Raji (cell line): ENCODE measurements at regions not wholly inside any gene's neighbourhood (a gene's known extent, or its start where the extent isn't known, plus 50 kb on each side); places are given as distances from the start of the nearest gene placed in this dataset.

Experiments used
- POLR2A ChIP-seq: IDR thresholded peaks from 2 replicates; pipeline ENCODE4 v1.6.1; 2011; ENCODE audit warnings: low read depth, low read length, control low read depth; ENCODE audit not compliant: insufficient read depth

DNA sequence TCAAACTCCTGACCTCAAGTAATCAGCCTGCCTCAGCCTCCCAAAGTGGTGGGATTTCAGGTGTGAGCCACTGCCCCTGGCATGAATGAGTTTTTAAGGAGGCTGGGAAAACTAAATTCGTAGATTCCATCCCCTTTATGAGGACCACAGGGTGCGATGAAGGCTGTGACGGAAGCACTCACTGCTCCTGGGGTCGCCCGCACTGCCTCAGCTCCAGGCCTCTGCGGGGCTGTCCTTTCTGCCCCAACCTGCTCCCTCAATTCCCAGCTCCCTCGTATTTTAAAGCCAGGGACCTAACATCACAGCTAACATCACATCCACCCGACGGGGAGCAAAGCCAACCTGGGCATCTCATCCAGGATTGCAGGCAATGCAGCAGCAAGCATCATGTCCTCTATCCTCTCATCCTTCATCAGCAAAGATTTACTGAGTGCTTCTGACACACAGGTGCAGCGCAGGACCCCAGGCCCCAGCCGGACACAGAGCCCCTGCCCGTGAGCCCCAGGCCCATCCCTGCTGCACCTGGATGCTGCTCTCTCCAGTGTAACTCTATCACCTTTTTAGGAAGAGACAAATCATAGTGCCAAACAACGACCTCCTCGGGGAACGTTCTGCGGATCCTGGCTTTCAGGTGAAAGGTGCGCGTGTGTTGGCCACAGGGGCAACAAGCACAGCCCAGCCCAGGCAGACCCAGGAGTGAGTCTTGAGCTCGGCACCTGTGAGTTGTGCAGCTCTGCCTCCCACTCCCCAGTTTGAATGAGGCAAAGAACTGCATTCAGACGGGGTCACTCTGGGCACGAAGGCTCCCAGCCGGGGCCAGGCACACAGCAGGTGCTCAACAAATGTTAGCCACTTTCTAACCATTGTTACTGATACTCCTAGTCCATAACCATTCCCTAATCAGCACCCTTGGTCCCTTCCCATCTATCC lies 134.3 kb downstream of the CRYBB2 start:
- no peak for TF ChIP-seq POLR2A

DNA sequence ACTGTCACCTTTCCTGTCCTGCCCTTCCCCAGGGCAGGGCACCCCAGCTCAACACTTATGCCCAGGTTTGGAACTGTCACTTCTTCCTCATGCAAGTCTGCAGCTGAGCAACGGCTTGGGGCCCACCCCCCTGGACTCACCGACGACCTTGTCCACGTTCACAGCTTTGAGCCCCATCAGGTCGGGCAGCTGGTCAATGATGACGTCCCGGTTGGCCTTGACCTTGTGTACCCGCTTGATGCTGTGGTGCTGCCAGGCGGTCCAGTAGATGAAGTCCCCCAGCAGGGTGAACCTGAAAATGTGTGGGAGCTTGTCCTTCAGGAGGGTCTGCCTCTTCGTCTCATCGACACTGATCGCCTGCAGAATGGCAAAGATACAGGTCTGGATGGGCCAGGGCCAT lies 135.0 kb downstream of the CRYBB2 start:
- TF ChIP-seq POLR2A = no peak

DNA sequence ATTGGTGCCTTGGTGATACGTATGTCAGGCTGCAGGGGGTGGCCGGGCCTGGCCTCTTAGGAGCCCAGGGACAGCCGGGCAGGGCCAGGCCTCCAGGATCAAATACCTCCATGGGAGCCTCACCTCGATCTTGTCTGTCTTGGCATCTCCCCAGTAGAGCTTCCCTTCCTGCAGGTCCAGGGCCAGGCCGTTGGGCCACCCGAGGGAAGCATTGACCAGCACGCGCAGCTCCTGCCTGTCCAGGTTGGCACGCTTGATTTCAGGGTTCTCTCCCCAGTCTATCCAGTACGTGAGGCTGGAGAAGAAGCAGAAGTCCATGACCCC lies 137.7 kb downstream of the CRYBB2 start:
- TF ChIP-seq POLR2A = no peak

DNA sequence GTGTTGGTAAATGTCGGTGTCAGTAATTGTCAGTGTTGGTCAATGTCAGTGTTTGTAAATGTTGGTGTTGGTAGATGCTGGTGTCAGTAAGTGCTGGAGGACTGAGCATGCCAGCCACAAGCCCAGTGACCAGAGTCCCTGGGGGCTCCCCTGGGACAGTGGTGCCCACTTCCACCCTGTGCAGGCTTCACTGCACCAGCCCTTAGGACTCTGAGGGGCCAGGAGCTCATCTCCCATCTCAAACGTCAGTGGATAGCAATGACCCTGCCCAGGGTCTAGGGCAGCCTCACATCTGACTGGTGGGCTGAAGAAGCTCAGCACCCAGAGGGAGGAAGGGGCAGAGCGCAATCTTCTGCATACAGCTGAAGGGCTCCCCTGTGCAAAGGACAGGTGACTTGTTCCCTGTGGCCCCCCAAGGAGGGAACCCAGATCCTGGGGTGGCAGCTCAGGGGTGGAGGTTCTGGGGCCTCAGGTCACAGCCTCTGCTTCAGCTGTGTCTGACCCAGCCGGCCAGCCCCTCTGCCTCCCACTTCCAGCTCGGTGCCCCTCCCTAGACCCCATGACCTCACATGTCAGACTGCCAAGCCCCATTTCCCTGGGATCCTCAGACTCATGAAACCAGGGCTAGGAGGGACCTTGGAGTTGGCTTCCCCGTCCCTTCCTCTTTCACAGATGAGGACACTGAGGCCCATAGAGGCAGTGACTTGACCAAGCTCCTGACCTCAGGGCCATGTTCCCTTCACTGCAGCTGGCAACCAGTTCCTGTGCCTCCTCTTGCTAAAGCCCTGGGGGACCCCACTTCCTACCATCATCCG lies 138.4 kb downstream of the CRYBB2 start:
- TF ChIP-seq POLR2A = no peak

DNA sequence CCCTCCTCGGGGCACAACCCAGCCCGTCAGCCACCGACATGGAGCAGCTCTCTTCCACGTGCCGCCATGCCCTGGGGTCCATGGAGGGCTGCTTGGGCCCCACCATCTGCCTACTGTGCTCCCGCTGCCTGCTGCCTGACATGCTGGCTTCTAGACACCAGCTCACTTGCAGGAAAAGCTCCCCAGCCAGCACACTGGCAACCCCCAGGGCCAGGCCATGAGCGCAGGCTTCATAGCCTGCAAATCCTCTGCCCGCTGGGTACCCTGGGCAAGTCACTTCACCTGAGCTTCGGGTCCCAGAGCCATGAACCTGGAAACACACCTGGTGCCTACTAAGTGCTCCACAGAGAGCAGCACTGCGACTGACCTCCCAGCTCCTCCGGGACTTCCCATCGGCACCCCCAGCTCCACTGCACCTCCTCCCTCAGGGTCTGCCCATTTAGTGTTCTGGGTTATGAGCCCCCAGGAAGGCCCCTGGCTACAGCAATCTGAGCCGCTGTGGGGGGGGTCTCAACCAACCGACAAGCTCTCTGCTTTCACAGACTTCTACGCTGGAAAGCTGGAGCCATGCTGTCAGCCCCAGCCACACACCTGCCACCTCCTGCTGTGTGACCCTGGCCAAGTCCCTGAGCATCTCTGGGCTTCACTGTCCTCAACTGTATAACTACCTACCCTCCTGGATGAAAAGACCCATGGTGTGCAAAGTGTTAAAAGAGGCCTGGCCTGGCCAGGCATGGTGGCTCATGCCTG lies 139.2 kb downstream of the CRYBB2 start:
- TF ChIP-seq POLR2A = no peak

DNA sequence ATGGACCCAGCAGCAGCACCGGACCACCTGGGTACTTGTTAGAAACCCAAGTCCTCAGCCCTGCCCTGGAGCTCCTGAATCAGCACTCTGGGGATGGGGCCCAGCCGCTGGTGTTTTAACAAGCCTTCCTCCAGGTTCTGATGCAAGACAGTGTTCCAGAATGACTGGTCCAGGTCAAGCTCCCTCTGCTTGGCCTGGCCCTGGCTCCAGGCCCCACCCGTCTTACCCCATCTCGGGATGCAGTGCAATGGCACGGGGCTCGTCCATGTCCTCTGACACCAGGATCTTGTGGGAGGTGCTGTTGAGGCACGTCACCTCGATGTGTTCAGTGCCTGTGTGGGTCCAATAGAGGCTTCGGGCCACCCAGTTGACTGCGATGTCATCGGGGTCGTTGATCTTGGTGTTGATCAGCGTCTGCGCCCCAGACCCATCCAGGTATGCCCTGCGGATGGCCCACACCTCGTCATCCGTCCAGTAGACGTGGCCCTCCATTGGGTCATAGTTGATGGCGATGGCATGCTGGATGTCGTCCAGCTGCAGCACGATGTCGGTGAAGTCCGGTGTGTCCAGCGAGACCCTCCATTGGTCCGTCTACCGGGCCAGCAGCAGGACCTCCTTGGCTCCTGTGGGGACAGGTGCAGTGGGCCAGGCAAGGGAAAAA lies 140.3 kb downstream of the CRYBB2 start:
- TF ChIP-seq POLR2A = no peak

DNA sequence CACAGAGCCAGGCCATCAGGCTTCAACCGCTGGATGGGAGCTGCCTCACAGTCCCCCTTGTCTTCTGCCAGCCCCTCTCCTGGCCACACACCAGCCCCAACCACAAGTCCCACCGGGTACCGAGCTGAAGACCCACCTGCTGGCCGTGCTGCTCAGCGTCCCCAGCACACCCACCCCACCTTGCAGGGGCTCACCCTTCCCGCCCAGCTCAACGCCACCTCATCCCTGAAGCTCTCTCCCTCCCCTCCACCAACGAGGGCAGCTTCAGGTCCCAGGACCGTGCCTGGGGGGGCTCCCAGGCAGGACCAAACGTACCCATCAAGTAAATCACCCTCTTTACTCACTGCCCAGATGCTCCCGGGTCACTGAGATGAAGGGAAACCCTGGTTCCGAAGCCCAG lies 141.0 kb downstream of the CRYBB2 start:
- no peak for TF ChIP-seq POLR2A

DNA sequence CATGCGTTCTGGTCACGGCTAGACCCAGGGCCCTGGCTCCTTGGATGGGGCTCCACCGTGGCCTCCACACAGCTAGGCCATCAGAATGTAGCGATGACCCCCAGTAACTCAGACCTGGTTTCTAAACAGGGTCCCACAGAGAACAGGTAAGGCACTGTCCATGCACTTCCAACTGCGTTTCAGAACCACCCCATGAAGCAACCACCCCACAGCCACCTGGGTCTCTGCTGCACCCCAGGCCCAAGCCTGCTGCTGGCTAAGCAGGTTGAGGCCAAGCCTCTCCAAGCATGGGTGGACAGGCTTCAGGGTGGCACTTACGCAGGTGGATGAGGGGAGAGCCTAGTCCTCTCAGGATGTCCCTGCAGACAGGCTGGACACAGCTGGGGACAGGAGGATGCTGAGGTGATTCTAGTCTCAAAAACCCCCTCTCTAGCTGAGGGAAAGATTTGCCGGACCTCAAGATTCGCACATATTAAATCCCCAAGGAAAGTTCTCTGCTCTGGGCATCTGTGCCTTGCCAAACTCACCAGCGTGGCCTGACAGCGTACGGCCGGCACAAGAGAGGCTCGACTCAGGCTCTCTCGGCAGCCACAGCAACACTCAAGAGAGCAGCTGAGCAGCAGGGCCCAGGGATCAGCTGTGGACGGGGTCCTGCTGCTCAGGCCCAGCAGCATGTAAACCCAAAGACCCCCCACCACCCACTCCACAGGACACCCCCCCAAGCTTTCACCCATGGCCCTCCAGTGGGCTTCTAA lies 141.6 kb downstream of the CRYBB2 start:
- no peak for TF ChIP-seq POLR2A

DNA sequence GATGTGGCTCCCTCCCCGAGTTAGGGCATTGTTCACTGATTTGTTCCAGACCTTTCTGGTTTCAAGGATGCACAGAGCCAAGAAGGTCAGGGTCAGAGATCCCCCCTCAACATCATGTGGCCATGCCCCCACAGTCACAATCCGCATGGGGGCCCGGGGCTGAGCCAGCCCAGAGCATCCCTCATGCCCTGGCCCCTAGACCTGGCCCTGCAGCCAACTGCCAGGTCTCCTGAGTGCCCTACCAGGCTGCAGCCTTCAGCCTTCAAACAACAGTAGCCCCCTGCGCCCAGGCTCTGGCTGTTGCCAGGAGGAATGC lies 142.4 kb downstream of the CRYBB2 start:
- no peak for TF ChIP-seq POLR2A

DNA sequence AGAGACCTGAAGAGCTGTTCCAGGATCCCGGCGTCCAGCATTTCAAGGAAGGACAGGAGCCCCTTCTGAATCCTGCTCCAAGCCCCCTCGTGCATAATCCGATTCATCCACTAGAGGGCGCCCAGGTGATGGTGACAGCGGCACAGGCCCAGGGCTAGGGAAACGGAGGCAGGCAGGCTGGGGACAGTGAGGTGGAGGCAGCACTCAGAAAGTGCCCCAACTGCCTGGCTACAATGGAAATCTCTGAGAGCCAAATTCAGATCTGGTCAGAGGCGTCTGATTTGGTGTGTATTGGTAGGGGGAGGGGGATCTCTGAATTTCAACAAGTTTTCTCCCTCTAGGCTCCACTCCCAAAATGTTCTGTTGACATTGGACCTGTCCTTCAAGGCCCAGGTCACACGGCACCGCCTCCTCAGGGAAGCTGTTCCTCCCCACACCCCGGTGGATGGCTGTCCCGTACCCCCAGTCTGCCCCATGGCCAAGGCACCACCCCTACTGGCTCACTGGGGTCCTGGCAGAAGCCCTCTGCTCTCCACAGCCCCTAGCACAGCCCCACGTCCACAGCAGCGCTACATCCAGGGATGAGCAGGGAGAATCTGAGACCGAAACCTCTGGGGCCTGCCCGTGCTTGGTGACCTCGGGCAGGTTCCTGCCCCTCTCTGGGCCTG lies 142.9 kb downstream of the CRYBB2 start:
- TF ChIP-seq POLR2A = no peak

DNA sequence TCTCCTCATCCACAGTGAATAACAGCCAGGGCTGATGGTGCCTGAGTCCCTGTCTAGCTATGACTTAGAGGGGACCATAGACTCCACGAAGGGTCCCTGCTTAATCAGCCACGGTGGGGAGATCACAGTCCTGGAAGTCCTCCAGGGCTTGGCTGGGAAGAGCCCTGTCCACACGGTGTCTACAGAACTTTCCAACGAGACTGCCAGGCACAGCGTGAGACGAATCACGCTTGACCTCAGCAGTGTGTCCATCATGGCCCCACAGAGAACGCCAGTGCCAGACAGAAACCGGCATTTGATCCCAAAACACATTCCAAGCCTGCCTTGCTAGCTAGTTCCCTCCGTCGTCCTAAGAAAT lies 143.4 kb downstream of the CRYBB2 start:
- TF ChIP-seq POLR2A = no peak

DNA sequence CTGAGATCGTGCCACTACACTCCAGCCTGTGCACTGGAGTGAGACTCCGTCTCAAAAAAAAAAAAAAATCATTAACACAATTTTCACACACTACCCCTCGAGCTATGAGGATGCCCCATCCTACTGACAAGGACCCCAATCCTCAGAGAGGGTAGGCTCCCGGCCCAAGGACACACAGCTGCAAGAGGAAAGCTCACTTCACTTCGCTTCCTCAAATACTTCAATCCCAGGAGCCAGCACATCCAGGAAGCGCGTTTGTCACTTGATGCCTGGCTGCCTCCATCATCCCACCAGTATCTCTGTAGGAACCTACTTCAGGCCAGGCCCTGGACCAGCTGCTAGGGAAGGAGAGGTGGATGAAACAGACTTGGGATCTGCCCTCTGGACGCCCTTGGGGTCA lies 144.0 kb downstream of the CRYBB2 start:
- no peak for TF ChIP-seq POLR2A

DNA sequence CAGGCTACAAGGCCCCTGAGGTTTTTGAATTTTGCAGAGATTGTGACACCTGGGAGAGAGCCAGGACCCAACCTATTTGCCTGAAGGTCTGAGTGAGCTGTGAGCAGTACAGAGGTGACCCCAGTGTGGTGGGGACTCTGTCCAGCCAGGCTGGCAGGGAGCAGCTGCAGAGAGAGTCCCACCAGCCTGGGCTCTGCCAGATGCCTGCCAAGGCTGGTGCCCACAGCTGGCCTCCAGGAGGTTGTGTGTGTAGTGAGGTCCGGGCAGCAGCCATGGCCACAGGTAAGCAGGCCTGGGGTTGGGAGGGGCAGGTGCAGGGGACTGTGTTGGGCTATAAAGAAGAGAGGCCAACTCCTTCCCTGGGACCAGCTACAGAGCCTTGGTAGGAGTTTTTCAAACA lies 144.8 kb downstream of the CRYBB2 start:
- TF ChIP-seq POLR2A = no peak

DNA sequence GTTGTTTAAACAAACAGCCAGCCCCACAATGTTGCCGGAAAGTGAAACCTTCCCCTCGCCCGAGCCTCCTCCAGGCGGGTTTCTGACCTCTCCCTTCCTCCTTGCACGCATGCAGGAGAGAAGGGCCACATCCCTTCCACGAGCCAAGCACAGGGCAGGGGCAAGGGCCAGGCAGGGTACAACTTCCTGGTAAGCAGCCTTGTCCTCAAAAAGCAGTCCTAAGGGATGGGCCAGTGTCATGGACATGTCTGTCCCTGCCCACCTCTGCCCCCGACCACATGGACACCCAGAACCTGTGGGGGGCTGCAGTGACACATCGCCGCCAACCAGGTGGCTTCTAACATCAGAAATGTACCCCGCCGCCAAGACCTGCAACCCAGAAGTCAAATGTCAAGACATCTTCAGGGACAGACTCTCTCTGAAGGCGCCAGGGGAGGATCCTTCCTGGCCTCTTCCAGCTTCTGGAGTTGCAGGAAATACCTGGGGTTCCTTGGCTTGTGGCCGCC lies 145.3 kb downstream of the CRYBB2 start:
- TF ChIP-seq POLR2A = no peak

DNA sequence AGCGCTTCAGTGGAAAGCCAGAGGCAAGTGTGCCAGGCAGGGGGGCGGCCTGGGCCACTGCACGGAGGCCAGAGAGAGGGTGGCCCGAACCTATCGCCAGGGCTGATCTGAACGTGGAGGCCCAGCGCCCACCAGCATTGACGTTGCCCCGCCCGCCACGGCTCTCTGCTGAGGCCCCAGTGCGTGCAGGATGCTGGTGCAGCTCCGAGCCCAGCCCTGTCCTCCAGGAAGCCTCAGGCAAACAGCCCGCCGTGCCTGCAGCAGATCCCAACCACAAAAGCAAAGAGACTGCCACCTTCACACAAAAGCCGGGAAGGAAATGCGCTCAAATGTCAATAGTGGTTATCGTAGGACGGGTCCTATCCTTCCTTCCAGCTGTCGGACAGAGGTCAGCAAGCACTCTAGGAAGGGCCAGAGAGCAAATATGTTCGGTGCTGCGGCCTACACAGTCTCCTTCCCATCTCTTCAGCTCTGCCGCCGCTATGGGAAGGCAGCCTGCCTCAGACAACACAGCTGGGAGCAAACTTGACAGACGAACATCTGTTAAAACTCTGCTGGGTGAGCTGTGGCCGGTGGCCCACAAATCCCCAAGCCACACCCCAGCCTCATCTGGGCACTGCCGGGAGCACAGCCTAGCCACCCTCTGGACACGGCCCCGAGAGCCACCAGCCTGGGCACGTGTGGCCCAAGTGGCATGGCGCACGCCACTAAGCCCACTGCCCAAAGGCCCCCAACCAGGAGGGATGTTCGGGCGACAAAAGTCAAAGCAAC lies 146.2 kb downstream of the CRYBB2 start:
- TF ChIP-seq POLR2A = no peak
